Heart right ventricle (tissue), 16 donors: ENCODE measurements at regions not wholly inside any gene's neighbourhood (a gene's known extent, or its start where the extent isn't known, plus 50 kb on each side); places are given as distances from the start of the nearest gene placed in this dataset.

Experiments used
- ATAC-seq, 8 donors: fragments of 200-7000 bp; cut with Tn5 transposase; one replicate each; pipeline ENCODE4 v1.9.1; 2020; ENCODE audit warnings: mild to moderate bottlenecking in 8 of 8, moderate library complexity in 8 of 8, moderate number of reproducible peaks in 1 of 8
- DNase-seq, 2 donors: peaks; one replicate each; pipeline ENCODE4 v3.0.0-alpha.2; 2020
- H3K27ac ChIP-seq, 10 donors: fragments of 200-600 bp; sonication (generic) in 2 of 10; one replicate each; pipeline versions ENCODE4 v1.5.0 to v1.8.0; 2020 to 2022; ENCODE audit warnings: mild to moderate bottlenecking in 3 of 10
- H3K27me3 ChIP-seq, 7 donors: fragments of 200-600 bp; one replicate each; pipeline ENCODE4 v1.8.0; 2021 to 2022; ENCODE audit warnings: mild to moderate bottlenecking in 2 of 7
- H3K36me3 ChIP-seq, 9 donors: fragments of 200-600 bp; sonication (generic) in 1 of 9; one replicate each; pipeline versions ENCODE4 v1.5.0 to v1.8.0; 2020 to 2022; ENCODE audit warnings: mild to moderate bottlenecking in 2 of 9
- H3K4me1 ChIP-seq, 9 donors: fragments of 200-600 bp; sonication (generic) in 1 of 9; one replicate each; pipeline versions ENCODE4 v1.5.0 to v1.8.0; 2020 to 2022; ENCODE audit warnings: mild to moderate bottlenecking in 4 of 9
- H3K4me3 ChIP-seq, 10 donors: fragments of 200-600 bp; sonication (generic) in 2 of 10; one replicate each; pipeline versions ENCODE4 v1.5.0 to v1.8.0; 2020 to 2022; ENCODE audit warnings: mild to moderate bottlenecking in 7 of 10, moderate library complexity in 2 of 10
- H3K9me3 ChIP-seq, 11 donors: fragments of 200-600 bp in 10 of 11; sonication (generic) in 2 of 11; one replicate each; pipeline versions ENCODE4 v1.5.0 to v1.8.0; 2013 to 2022; ENCODE audit warnings: mild to moderate bottlenecking in 2 of 11, control low read depth in 1 of 11, moderate library complexity in 1 of 11
- CTCF ChIP-seq, 9 donors: fragments of 200-600 bp; sonication (generic) in 2 of 9; IDR thresholded peaks; one replicate each; pipeline versions ENCODE4 v1.5.0 to v1.8.0; 2021 to 2022; ENCODE audit warnings: antibody characterized with exemption in 9 of 9, mild to moderate bottlenecking in 5 of 9, moderate library complexity in 1 of 9
- WGBS, 2 donors: extraction: QIAGEN DNeasy Blood & Tissue Kit; methylation state at CpG; one replicate each; pipeline ENCODE4 v1.1.7; 2013; ENCODE audit warnings: inconsistent platforms in 1 of 2; 5-methylcytosine and 5-hydroxymethylcytosine counted together
- intact Hi-C, 10 donors: fragments of 100-400 bp; cut with DNase I; formaldehyde crosslinking; loops; one replicate each; pipeline versions ENCODE4 v1.11.1 to v1.14.2; 2022
- donor health status: Arrhythmogenic right ventricular cardiomyopathy.
- donor health status: ischemic (EF 13 %, LVEDD 7.1; RV severe dilation, severe dysfunction).
- donor health status: healthy with polysubstance abuse.
- donor health status: DM: no; HTN: yes; CAD: no.
- donor health status: DM: no; HTN: no; CAD: no.
- donor health status: ischemic (EF 25% LVEDD 6.9; RV normal size, moderate dysfunction).
- donor health status: ischemic (EF 25% LVEDD 5.7; RV mildly dilated, moderate dysfunction).
- donor health status: healthy.
- donor health status: DM: yes; HTN: yes; CAD: no.
- donor health status: Ischemic cardiomyopathy.
- donor health status: ischemic (EF 35%, LVEDD 5.7; RV mildly dilated, moderate dysfunction).
- donor health status: nonischemic (EF 11% LVEDD 7.7; RV severe dilation, severe dysfunction).
- donor health status: DM: yes; HTN: yes; CAD: no.
- donor health status: PGD.
- donor health status: ischemic (EF 29% LVEDD 5.4; RV normal size, mild dysfunction).
- donor health status: nonischemic (EF 23%, LVEDD 6.1; RV moderate dilation, normal function).

GRCh38 chrX:15973299-15973698, 118.7 kb upstream of the AP1S2 start:
- Histone ChIP-seq H3K4me1 (peaks cover 0 to 20% (median 0%) of the 10 kb centered on the region in 9 donors), H3K4me3 (no peak overlapping the region), H3K9me3 (no peaks in the 10 kb centered on the region), H3K36me3 (no peaks in the 10 kb centered on the region), H3K27me3 (peaks cover 0 to 50% (median 0%) of the 10 kb centered on the region in 7 donors), H3K27ac (no peak overlapping the region)
- DNase-seq (peak in 1 of 2 donors; percentile 29), ATAC-seq (peak in 7 of 8 donors; percentile 55 to 89 (median 77))
- WGBS, 2 donors, result 54 to 69% methylated on average over 2 of the region's 2 CpGs
- peak in 8 of 9 donors; percentile 19 to 63 (median 49) for TF ChIP-seq CTCF (IDR thresholded peaks at IDR 0.05)
- intact Hi-C loops, result loop anchor here in 4 of 10 donors (2.0 to 10.0 kb wide), 4 partner anchors 121 to 288 kb away; partner anchors contain the start of gene AP1S2 (in 1 of the 4)

DNA sequence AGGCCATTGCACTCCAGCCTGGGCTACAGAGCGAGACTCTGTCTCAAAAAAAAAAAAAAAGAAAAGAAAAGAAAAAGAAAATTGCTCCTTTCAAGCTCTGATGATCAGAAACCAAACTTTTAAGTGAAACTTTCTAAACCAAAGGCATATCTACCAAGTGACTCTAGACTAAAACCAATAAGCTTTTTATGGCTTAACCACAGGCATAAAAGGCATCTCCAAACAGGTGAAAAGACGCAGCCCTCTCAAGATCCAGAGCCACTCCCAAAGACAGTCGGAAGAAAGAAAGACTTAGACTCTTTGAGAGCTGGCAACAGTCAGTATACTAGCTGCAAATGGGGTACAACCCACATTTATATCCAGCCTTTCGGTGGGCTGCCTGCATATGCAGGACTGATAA, 117.1 kb upstream of the AP1S2 start:
- H3K27ac ChIP-seq, result no peak overlapping the region
- ATAC-seq (no peak), DNase-seq (no peak)
- peaks cover 0 to 47% (median 0%) of the 10 kb centered on the region in 7 donors for H3K27me3 ChIP-seq
- intact Hi-C loops, result loop anchor here in 4 of 10 donors (2.0 to 10.0 kb wide), 4 partner anchors 119 to 287 kb away; partner anchors contain the start of gene AP1S2 (in 1 of the 4)
- no peaks in the 10 kb centered on the region for H3K9me3 ChIP-seq
- no peak overlapping the region for H3K4me3 ChIP-seq
- TF ChIP-seq CTCF (IDR thresholded peaks at IDR 0.05), result no peak
- peaks cover 0 to 8% (median 0%) of the 10 kb centered on the region in 9 donors for H3K4me1 ChIP-seq
- H3K36me3 ChIP-seq, result no peaks in the 10 kb centered on the region
- 87 to 92% methylated on average over 4 of the region's 4 CpGs for WGBS, 2 donors

DNA sequence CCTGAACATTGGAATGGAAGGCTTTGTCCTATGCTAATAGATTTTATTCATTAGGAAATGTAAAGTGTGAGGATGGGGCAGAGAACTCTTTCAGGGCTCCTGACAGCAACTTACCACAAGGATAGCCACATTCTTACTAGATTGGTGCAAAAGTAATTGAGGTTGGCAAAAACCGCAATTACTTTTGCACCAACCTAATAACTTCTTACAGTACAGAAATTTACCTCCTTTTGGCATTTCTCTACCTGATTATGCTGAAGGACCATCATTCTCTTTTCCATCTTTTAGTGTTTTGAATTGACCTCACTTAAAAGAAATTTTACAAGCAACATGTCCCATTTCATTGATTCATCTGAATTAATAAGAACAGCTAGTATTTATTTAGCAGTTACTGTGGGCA, 109.2 kb upstream of the AP1S2 start:
- ATAC-seq (no peak), DNase-seq (no peak)
- Histone ChIP-seq H3K36me3 (no peaks in the 10 kb centered on the region), H3K27ac (no peak overlapping the region), H3K4me1 (no peaks in the 10 kb centered on the region), H3K9me3 (no peaks in the 10 kb centered on the region), H3K27me3 (peaks cover 0 to 66% (median 0%) of the 10 kb centered on the region in 7 donors), H3K4me3 (no peak overlapping the region)
- 94% methylated on average over 1 of the region's 1 CpG for WGBS, 2 donors
- no peak for TF ChIP-seq CTCF (IDR thresholded peaks at IDR 0.05)
- intact Hi-C loops, result no loop called here

- Histone ChIP-seq H3K36me3 (no peaks in the 10 kb centered on the region), H3K27me3 (peaks cover 0 to 72% (median 0%) of the 10 kb centered on the region in 7 donors), H3K27ac (no peak overlapping the region), H3K4me3 (no peak overlapping the region), H3K4me1 (no peaks in the 10 kb centered on the region), H3K9me3 (no peaks in the 10 kb centered on the region)
- no peak for DNase-seq
- ATAC-seq, result no peak
- TF ChIP-seq CTCF (IDR thresholded peaks at IDR 0.05), result no peak
- WGBS, 2 donors, result 94 to 95% methylated on average over 2 of the region's 2 CpGs
- intact Hi-C loops, result no loop called here
These were observed 105.6 kb upstream of the AP1S2 start for GRCh38 chrX:15960237-15960636.
